VCaP (cell line): ENCODE measurements at regions not wholly inside any gene's neighbourhood (a gene's known extent, or its start where the extent isn't known, plus 50 kb on each side); places are given as distances from the start of the nearest gene placed in this dataset.

Source experiments
- H3K27ac ChIP-seq: fragments of 450-650 bp; 2 replicates; pipeline ENCODE4 v1.5.1; 2017
- TF ChIP-seq, protein P1 (sequence below): fragments of 450-650 bp; conservative IDR thresholded peaks from 2 replicates; pipeline ENCODE4 v1.5.1; 2017; ENCODE audit warnings: mild to moderate bottlenecking, moderate library complexity

DNA sequence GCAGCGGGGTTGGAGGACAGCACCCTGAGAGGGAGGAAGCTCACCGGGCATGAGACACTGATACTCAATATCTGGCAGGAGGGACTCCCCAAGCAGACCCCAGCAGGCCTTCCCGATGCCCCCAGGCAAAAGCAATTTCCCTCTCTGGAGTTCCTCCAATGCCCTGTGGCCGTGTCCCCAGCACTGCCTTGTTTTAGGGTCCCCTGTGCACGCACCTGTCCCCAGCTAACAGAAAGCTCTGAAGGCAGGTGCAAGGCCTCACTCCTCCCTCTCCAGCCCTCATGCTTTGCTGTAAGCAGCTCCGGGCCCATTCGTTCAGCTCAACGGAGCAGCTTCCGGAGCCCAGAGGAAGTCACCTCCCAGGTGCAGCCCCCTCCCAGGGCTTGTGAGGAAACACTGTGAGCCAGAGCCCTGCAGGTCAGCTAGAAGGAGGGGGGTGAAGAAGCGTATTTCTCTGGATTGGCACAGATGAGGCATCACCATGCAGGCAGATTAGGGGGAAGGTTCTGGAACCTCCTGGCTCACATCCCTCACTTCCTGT lies 50.3 kb upstream of the ID2 start:
- TF ChIP-seq, protein P1, sequence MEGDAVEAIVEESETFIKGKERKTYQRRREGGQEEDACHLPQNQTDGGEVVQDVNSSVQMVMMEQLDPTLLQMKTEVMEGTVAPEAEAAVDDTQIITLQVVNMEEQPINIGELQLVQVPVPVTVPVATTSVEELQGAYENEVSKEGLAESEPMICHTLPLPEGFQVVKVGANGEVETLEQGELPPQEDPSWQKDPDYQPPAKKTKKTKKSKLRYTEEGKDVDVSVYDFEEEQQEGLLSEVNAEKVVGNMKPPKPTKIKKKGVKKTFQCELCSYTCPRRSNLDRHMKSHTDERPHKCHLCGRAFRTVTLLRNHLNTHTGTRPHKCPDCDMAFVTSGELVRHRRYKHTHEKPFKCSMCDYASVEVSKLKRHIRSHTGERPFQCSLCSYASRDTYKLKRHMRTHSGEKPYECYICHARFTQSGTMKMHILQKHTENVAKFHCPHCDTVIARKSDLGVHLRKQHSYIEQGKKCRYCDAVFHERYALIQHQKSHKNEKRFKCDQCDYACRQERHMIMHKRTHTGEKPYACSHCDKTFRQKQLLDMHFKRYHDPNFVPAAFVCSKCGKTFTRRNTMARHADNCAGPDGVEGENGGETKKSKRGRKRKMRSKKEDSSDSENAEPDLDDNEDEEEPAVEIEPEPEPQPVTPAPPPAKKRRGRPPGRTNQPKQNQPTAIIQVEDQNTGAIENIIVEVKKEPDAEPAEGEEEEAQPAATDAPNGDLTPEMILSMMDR = no peak
- no peak overlapping the region for H3K27ac ChIP-seq
